CD4-positive, alpha-beta T cell treated with Interferon gamma for 1 hour (primary cell): ENCODE measurements at regions not wholly inside any gene's neighbourhood (a gene's known extent, or its start where the extent isn't known, plus 50 kb on each side); places are given as distances from the start of the nearest gene placed in this dataset.

Experiments used
- DNase-seq: peaks from one replicate; pipeline ENCODE4 v3.0.0-alpha.2; 2020

GRCh38 chr1:105997516-105997915 lies 1059.0 kb upstream of the PRMT6 start:
- no peak for DNase-seq

- DNase-seq = no peak
Measured at GRCh38 chr1:106022312-106022902, 1034.1 kb upstream of the PRMT6 start.

GRCh38 chr1:106027871-106028270 lies 1028.6 kb upstream of the PRMT6 start:
- no peak for DNase-seq

- DNase-seq = no peak
Measured at GRCh38 chr1:106037526-106037925, 1018.9 kb upstream of the PRMT6 start.

- DNase-seq = no peak
Measured at GRCh38 chr1:106038260-106038659, 1018.2 kb upstream of the PRMT6 start.

GRCh38 chr1:106043971-106044370 lies 1012.5 kb upstream of the PRMT6 start:
- no peak for DNase-seq

- no peak for DNase-seq
Measured at GRCh38 chr1:106047210-106047609, 1009.3 kb upstream of the PRMT6 start.

GRCh38 chr1:106049595-106049994 lies 1006.9 kb upstream of the PRMT6 start:
- no peak for DNase-seq

GRCh38 chr1:106055855-106056254 lies 1000.6 kb upstream of the PRMT6 start:
- DNase-seq = no peak

GRCh38 chr1:106061586-106062495 lies 994.6 kb upstream of the PRMT6 start:
- DNase-seq = no peak

- DNase-seq = no peak
Measured at GRCh38 chr1:106063510-106063909, 993.0 kb upstream of the PRMT6 start.

- no peak for DNase-seq
Measured at GRCh38 chr1:106072909-106073600, 983.4 kb upstream of the PRMT6 start.

- no peak for DNase-seq
Measured at GRCh38 chr1:106080608-106081325, 975.7 kb upstream of the PRMT6 start.

- no peak for DNase-seq
Measured at GRCh38 chr1:106111044-106111443, 945.4 kb upstream of the PRMT6 start.

GRCh38 chr1:106113851-106114250 lies 942.6 kb upstream of the PRMT6 start:
- DNase-seq = no peak

GRCh38 chr1:106120789-106121188 lies 935.7 kb upstream of the PRMT6 start:
- DNase-seq = no peak

GRCh38 chr1:106121728-106122127 lies 934.7 kb upstream of the PRMT6 start:
- DNase-seq = no peak

- DNase-seq = no peak
Measured at GRCh38 chr1:106134561-106134960, 921.9 kb upstream of the PRMT6 start.

- DNase-seq = no peak
Measured at GRCh38 chr1:106173101-106173500, 883.4 kb upstream of the PRMT6 start.

GRCh38 chr1:106178791-106179190 lies 877.7 kb upstream of the PRMT6 start:
- no peak for DNase-seq

- DNase-seq = no peak
Measured at GRCh38 chr1:106181866-106182265, 874.6 kb upstream of the PRMT6 start.

- no peak for DNase-seq
Measured at GRCh38 chr1:106185089-106185488, 871.4 kb upstream of the PRMT6 start.

GRCh38 chr1:106189780-106190179 lies 866.7 kb upstream of the PRMT6 start:
- no peak for DNase-seq
